DND-41 (cell line): ENCODE measurements at regions not wholly inside any gene's neighbourhood (a gene's known extent, or its start where the extent isn't known, plus 50 kb on each side); places are given as distances from the start of the nearest gene placed in this dataset.

ENCODE experiments used
- CTCF ChIP-seq: IDR thresholded peaks from 2 replicates; pipeline ENCODE4 v1.5.1; 2012; ENCODE audit warnings: borderline replicate concordance, low read length, moderate library complexity, mild to moderate bottlenecking; ENCODE audit not compliant: poor library complexity, severe bottlenecking; ENCODE audit errors: extremely low read depth
- EZH2 ChIP-seq: IDR thresholded peaks from 3 replicates; pipeline ENCODE4 v1.6.1; 2012; ENCODE audit warnings: borderline replicate concordance, low read depth, mild to moderate bottlenecking, moderate library complexity, low read length, inconsistent platforms; ENCODE audit not compliant: severe bottlenecking

- TF ChIP-seq CTCF (no peak), EZH2 (no peak)
Observed at GRCh38 chr1:112172294-112172882, 182.9 kb upstream of the KCND3 start.
